ENCODE measurements at regions not wholly inside any gene's neighbourhood (a gene's known extent, or its start where the extent isn't known, plus 50 kb on each side); places are given as distances from the start of the nearest gene placed in this dataset.

- Histone ChIP-seq H3K4me1 (peaks cover 0 to 24% (median 14%) of the 10 kb centered on the region in 9 donors), H3K4me3 (no peak overlapping the region), H3K36me3 (no peaks in the 10 kb centered on the region), H3K9me3 (peaks cover 0 to 15% (median 5%) of the 10 kb centered on the region in 11 donors), H3K27ac (no peak overlapping the region), H3K27me3 (peaks cover 0 to 13% (median 0%) of the 10 kb centered on the region in 7 donors)
- TF ChIP-seq CTCF (IDR thresholded peaks at IDR 0.05), result no peak
- WGBS, 2 donors, result 71 to 81% methylated on average over 9 of the region's 9 CpGs
- intact Hi-C loops (cut with DNase I), result no loop called here
- DNase-seq (no peak), ATAC-seq (no peak)
Measured at GRCh38 chr6:167746975-167747374, 79.7 kb upstream of the AFDN start.

- H3K27me3 ChIP-seq, result peaks cover 0 to 13% (median 0%) of the 10 kb centered on the region in 7 donors
Measured at GRCh38 chr6:167747645-167748044, 79.1 kb upstream of the AFDN start.

GRCh38 chr6:167748046-167748445 is 78.7 kb upstream of the AFDN start:
- WGBS, 2 donors, result 91 to 94% methylated on average over 11 of the region's 11 CpGs
- TF ChIP-seq CTCF (IDR thresholded peaks at IDR 0.05), result no peak
- Histone ChIP-seq H3K4me1 (peaks cover 0 to 24% (median 14%) of the 10 kb centered on the region in 9 donors), H3K27ac (no peak overlapping the region), H3K9me3 (peaks cover 0 to 11% (median 5%) of the 10 kb centered on the region in 11 donors), H3K27me3 (peaks cover 0 to 13% (median 0%) of the 10 kb centered on the region in 7 donors), H3K36me3 (no peaks in the 10 kb centered on the region), H3K4me3 (no peak overlapping the region)
- DNase-seq (no peak), ATAC-seq (no peak)
- intact Hi-C loops (cut with DNase I), result no loop called here

More at GRCh38 chr6:167747645-167748044, 79.1 kb upstream of the AFDN start:
- Histone ChIP-seq H3K4me3 (no peak overlapping the region), H3K4me1 (peaks cover 0 to 24% (median 14%) of the 10 kb centered on the region in 9 donors), H3K36me3 (no peaks in the 10 kb centered on the region), H3K27ac (no peak overlapping the region), H3K9me3 (peaks cover 0 to 15% (median 5%) of the 10 kb centered on the region in 11 donors)
- WGBS, 2 donors, result 65 to 77% methylated on average over 5 of the region's 5 CpGs
- TF ChIP-seq CTCF (IDR thresholded peaks at IDR 0.05), result no peak
- ATAC-seq, result no peak
- intact Hi-C loops (cut with DNase I), result no loop called here
- no peak for DNase-seq

GRCh38 chr6:167748458-167749379 is 78.0 kb upstream of the AFDN start:
- intact Hi-C loops (cut with DNase I), result no loop called here
- peaks cover 0 to 12% (median 0%) of the 10 kb centered on the region in 7 donors for H3K27me3 ChIP-seq
- H3K4me1 ChIP-seq, result peaks cover 0 to 24% (median 14%) of the 10 kb centered on the region in 9 donors
- no peaks in the 10 kb centered on the region for H3K36me3 ChIP-seq
- 85 to 91% methylated on average over 26 of the region's 26 CpGs for WGBS, 2 donors
- no peak for TF ChIP-seq CTCF (IDR thresholded peaks at IDR 0.05)
- no peak overlapping the region for H3K4me3 ChIP-seq
- H3K9me3 ChIP-seq, result peaks cover 0 to 5% (median 1%) of the 10 kb centered on the region in 11 donors
- H3K27ac ChIP-seq, result no peak overlapping the region
- DNase-seq (no peak), ATAC-seq (no peak)
